ENCODE measurements at regions not wholly inside any gene's neighbourhood (a gene's known extent, or its start where the extent isn't known, plus 50 kb on each side); places are given as distances from the start of the nearest gene placed in this dataset.

DNA sequence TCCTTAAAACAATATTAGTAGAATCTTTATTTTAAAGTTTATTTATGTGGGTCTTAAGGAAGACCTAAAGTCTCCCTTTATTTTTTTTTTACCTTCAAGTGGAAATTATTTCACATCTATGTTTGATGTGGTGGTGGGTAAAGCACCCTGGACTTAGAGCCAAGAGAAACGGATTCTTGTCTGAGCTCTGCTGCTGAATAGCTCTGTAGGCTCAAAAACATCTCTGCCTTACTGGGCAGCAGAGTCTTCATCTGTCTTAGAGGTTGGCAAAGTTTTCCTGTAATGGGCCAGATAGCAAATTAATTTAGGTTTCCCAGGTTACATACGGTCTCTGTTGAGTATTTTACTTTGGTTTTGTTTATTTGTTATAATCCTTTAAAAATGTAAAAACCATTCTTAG is 136.5 kb downstream of the CEP135 start:
- DNase-seq, result no peak

DNA sequence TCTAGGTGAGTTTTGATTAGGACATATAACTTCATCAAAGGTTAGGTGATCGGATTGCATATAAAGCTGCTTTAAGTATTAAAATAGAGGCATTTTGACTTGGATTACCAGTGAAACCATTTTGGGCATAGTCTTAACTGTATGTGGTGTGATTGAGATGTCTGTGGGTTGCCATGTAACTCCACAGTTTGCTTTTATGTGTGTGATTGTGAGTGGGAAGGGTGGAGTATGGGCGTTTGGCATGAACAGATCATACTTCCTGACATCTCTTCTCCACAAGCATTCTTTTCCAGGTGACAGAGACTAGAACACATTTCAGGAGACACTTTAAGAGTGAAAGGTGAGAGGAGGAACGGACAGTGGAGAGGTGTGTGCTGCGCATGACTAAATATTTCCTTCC is 136.1 kb downstream of the CEP135 start:
- DNase-seq, result no peak
